GM23248 (cell line): ENCODE measurements at regions not wholly inside any gene's neighbourhood (a gene's known extent, or its start where the extent isn't known, plus 50 kb on each side); places are given as distances from the start of the nearest gene placed in this dataset.

Source experiments
- EZH2 ChIP-seq: fragments of 200-600 bp; sonication (generic); IDR thresholded peaks from 2 replicates; pipeline ENCODE4 v1.6.1; 2018; ENCODE audit warnings: antibody characterized with exemption, mild to moderate bottlenecking; ENCODE audit not compliant: insufficient read depth, poor library complexity, severe bottlenecking
- EZH2phosphoT487 ChIP-seq: fragments of 200-600 bp; sonication (generic); IDR thresholded peaks from 2 replicates; pipeline ENCODE4 v1.6.1; 2018; ENCODE audit warnings: antibody characterized with exemption, moderate library complexity, mild to moderate bottlenecking, low read depth; ENCODE audit not compliant: insufficient read depth

GRCh38 chr1:78410643-78411042 is 80.1 kb upstream of the PTGFR start:
- TF ChIP-seq EZH2, result no peak
- TF ChIP-seq EZH2phosphoT487, result no peak
